GM18520 (cell line): ENCODE measurements at regions not wholly inside any gene's neighbourhood (a gene's known extent, or its start where the extent isn't known, plus 50 kb on each side); places are given as distances from the start of the nearest gene placed in this dataset.

ENCODE experiments used
- ATAC-seq: cut with Tn5 transposase; IDR thresholded peaks from one replicate; pipeline ENCODE4 v1.9.1; 2021; ENCODE audit not compliant: unreplicated experiment

- ATAC-seq = no peak
Measured at GRCh38 chr2:75775311-75775823, 64.7 kb upstream of the GCFC2 start.

GRCh38 chr2:75772908-75773630, 62.4 kb upstream of the GCFC2 start:
- no peak for ATAC-seq

GRCh38 chr2:75765798-75766197, 55.1 kb upstream of the GCFC2 start:
- ATAC-seq = no peak

DNA sequence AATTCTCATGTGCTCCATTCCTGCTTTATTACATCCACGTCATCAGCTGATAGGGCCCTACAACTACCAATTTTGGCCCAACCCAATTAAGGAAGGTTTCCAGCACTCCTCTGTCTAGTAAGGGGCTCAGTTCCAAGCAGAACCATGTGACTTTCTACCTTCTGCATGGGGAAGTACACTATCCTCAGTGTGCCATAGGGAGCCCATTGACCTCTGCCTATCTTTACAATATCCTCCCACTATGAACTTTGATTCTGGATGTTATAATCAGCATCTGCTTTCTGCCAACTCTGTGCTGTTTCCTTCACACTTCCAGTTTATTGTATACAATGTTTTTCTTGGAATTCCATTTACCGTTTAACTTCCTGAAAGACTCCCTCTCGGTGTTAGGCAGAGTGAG, 53.9 kb upstream of the GCFC2 start:
- no peak for ATAC-seq
